ENCODE measurements at regions not wholly inside any gene's neighbourhood (a gene's known extent, or its start where the extent isn't known, plus 50 kb on each side); places are given as distances from the start of the nearest gene placed in this dataset.

GRCh38 chr1:213828867-213829266 lies 158.9 kb upstream of the PROX1 start:
- Mint-ChIP-seq H3K36me3 (ENCODE audit: insufficient read depth, unreplicated experiment) (no peaks in the 10 kb centered on the region), H3K27me3 (ENCODE audit: insufficient read depth, unreplicated experiment) (peaks cover 23% of the 10 kb centered on the region), H3K27ac (ENCODE audit: low read depth, unreplicated experiment) (no peak overlapping the region), H3K4me1 (ENCODE audit: insufficient read depth, unreplicated experiment) (no peaks in the 10 kb centered on the region), H3K9me3 (ENCODE audit: unreplicated experiment) (no peaks in the 10 kb centered on the region), H3K4me3 (ENCODE audit: unreplicated experiment) (no peak overlapping the region)
- ChIA-PET CTCF (interaction anchor here (0.8 kb wide), 1 partner anchor 10 kb away, joined by 4 read pairs; no protein-coding TSS in a partner anchor), POLR2A (no interaction called here)
- intact Hi-C loops (cut with micrococcal nuclease) = loop anchor here (10.0 kb wide), 1 partner anchor 296 kb away; no protein-coding TSS in a partner anchor
- TF ChIP-seq CTCF (IDR thresholded peaks at IDR 0.05; ENCODE audit: unreplicated experiment) = no peak
- no peak for DNase-seq (ENCODE audit: unreplicated experiment)
- no TSS peak for BruUV-seq (replicated peaks)

- no peak for DNase-seq (ENCODE audit: unreplicated experiment)
- Mint-ChIP-seq H3K4me3 (ENCODE audit: unreplicated experiment) (no peak overlapping the region), H3K36me3 (ENCODE audit: insufficient read depth, unreplicated experiment) (no peaks in the 10 kb centered on the region), H3K27me3 (ENCODE audit: insufficient read depth, unreplicated experiment) (peaks cover 23% of the 10 kb centered on the region), H3K4me1 (ENCODE audit: insufficient read depth, unreplicated experiment) (no peaks in the 10 kb centered on the region), H3K27ac (ENCODE audit: low read depth, unreplicated experiment) (no peak overlapping the region), H3K9me3 (ENCODE audit: unreplicated experiment) (no peaks in the 10 kb centered on the region)
- TF ChIP-seq CTCF (IDR thresholded peaks at IDR 0.05; ENCODE audit: unreplicated experiment) = no peak
- intact Hi-C loops (cut with micrococcal nuclease) = loop anchor here (10.0 kb wide), 1 partner anchor 295 kb away; no protein-coding TSS in a partner anchor
- POLR2A ChIA-PET = no interaction called here
- BruUV-seq (replicated peaks) = no TSS peak
- CTCF ChIA-PET = interaction anchor here (1.4 kb wide), 1 partner anchor 21 kb away, joined by 4 read pairs; no protein-coding TSS in a partner anchor
These were observed 158.0 kb upstream of the PROX1 start for GRCh38 chr1:213829780-213830179.

GRCh38 chr1:213830371-213830770 lies 157.4 kb upstream of the PROX1 start:
- BruUV-seq (replicated peaks) = no TSS peak
- intact Hi-C loops (cut with micrococcal nuclease) = no loop called here
- TF ChIP-seq CTCF (IDR thresholded peaks at IDR 0.05; ENCODE audit: unreplicated experiment) = no peak
- Mint-ChIP-seq H3K4me1 (ENCODE audit: insufficient read depth, unreplicated experiment) (no peaks in the 10 kb centered on the region), H3K9me3 (ENCODE audit: unreplicated experiment) (no peaks in the 10 kb centered on the region), H3K27ac (ENCODE audit: low read depth, unreplicated experiment) (no peak overlapping the region), H3K27me3 (ENCODE audit: insufficient read depth, unreplicated experiment) (peaks cover 23% of the 10 kb centered on the region), H3K4me3 (ENCODE audit: unreplicated experiment) (no peak overlapping the region), H3K36me3 (ENCODE audit: insufficient read depth, unreplicated experiment) (no peaks in the 10 kb centered on the region)
- CTCF ChIA-PET = interaction anchor here (0.8 to 1.4 kb wide), 2 partner anchors 20 to 28 kb away, joined by 3 to 4 read pairs; no protein-coding TSS in a partner anchor
- POLR2A ChIA-PET = interaction anchor here (0.5 kb wide), 1 partner anchor 784 kb away, joined by 3 read pairs; no protein-coding TSS in a partner anchor
- no peak for DNase-seq (ENCODE audit: unreplicated experiment)

DNA sequence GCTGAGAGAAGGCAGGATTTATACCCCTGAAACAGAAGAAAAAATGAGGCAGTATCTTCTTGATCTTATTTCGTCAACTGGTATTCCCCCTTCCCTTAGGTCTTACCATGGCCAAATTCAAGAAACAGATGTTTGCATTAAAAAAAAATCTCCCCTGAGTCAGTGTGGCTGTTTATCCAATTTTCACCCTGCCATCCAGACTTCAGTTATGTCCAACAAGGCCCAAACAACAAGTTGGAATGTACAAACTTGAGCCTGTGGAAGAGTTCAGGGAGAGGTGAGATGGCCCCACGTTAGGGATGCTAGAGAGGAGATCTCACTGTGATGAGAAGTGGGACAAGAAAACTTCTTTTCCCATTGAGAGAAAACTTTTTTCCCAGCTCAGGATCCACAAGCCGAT lies 147.2 kb upstream of the PROX1 start:
- BruUV-seq (replicated peaks) = no TSS peak
- no peak for TF ChIP-seq CTCF (IDR thresholded peaks at IDR 0.05; ENCODE audit: unreplicated experiment)
- H3K27ac Mint-ChIP-seq (ENCODE audit: low read depth, unreplicated experiment) = no peak overlapping the region
- ChIA-PET CTCF (no interaction called here), POLR2A (no interaction called here)
- H3K36me3 Mint-ChIP-seq (ENCODE audit: insufficient read depth, unreplicated experiment) = no peaks in the 10 kb centered on the region
- intact Hi-C loops (cut with micrococcal nuclease) = no loop called here
- H3K4me3 Mint-ChIP-seq (ENCODE audit: unreplicated experiment) = no peak overlapping the region
- H3K9me3 Mint-ChIP-seq (ENCODE audit: unreplicated experiment) = no peaks in the 10 kb centered on the region
- no peaks in the 10 kb centered on the region for H3K4me1 Mint-ChIP-seq (ENCODE audit: insufficient read depth, unreplicated experiment)
- no peak for DNase-seq (ENCODE audit: unreplicated experiment)
- peaks cover 27% of the 10 kb centered on the region for H3K27me3 Mint-ChIP-seq (ENCODE audit: insufficient read depth, unreplicated experiment)

All from MCF 10A (cell line).